ENCODE measurements at regions not wholly inside any gene's neighbourhood (a gene's known extent, or its start where the extent isn't known, plus 50 kb on each side); places are given as distances from the start of the nearest gene placed in this dataset.

DNA sequence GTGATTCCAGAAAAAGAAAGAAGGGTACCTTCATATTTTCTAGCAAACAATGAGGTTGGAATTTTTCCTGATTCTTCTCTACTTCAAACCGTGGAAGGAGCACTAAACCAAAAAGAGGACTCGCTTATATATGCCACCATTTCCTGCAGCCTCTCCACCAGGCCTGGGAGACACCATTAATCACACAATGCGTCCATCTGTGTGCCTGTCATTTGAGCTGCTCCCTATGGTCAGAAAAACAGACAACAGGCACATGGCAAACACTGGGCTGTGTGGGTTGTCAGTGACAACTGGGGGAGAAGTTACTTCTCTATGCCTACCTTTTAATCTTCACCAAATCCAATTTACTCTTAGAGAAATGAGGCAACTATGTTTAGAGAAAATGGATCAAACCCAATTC, 71.9 kb downstream of the NR2F2 start:
- DNase-seq (ENCODE audit: low read depth, low spot score) (no peak), FAIRE-seq (no peak)
- H3K4me2 ChIP-seq (ENCODE audit: insufficient read depth, low read length) = no peak overlapping the region
- H3K27ac ChIP-seq (ENCODE audit: insufficient read depth, low read depth, low read length) = no peak overlapping the region
- no peak overlapping the region for H3K9ac ChIP-seq (replicated peaks; ENCODE audit: extremely low read depth, insufficient read depth, low read length)
- intact Hi-C loops (cut with micrococcal nuclease) (no loop called here), dilution Hi-C loops (cut with MboI; ENCODE audit: extremely low pct_ligation_motif_present, low sequenced_read_pairs) (no loop called here)
- no peaks in the 10 kb centered on the region for H3K27me3 ChIP-seq (ENCODE audit: control insufficient read depth in 2 of 2, insufficient read depth in 2 of 2, low read length in 2 of 2)
- H3K9me1 ChIP-seq (replicated peaks; ENCODE audit: control insufficient read depth, extremely low read depth, insufficient read depth, low read length) = no peaks in the 10 kb centered on the region
- no peaks in the 10 kb centered on the region for H3K79me2 ChIP-seq (ENCODE audit: control insufficient read depth, insufficient read depth, low read length)
- ChIA-PET CTCF (interaction anchor here (1.5 kb wide), 1 partner anchor 61 kb away, joined by 4 read pairs; no protein-coding TSS in a partner anchor), POLR2A (no interaction called here)
- H2AFZ ChIP-seq (ENCODE audit: low read depth, low read length) = no peak overlapping the region
- no peaks in the 10 kb centered on the region for H3K9me3 ChIP-seq (replicated peaks; ENCODE audit: control insufficient read depth, insufficient read depth, low read length)
- BruUV-seq (replicated peaks) = no TSS peak
- no peaks in the 10 kb centered on the region for H3K36me3 ChIP-seq (ENCODE audit: control insufficient read depth in 2 of 2, extremely low read depth in 1 of 2, insufficient read depth in 2 of 2, low read length in 2 of 2)
- no peaks in the 10 kb centered on the region for H4K20me1 ChIP-seq (replicated peaks; ENCODE audit: control insufficient read depth, extremely low read depth, insufficient read depth, low read length)
- no peak overlapping the region for H3K4me3 ChIP-seq (replicated peaks in 1 of 3; ENCODE audit: insufficient read depth in 1 of 3, low read depth in 1 of 3, low read length in 3 of 3)
- TF ChIP-seq, protein P1, sequence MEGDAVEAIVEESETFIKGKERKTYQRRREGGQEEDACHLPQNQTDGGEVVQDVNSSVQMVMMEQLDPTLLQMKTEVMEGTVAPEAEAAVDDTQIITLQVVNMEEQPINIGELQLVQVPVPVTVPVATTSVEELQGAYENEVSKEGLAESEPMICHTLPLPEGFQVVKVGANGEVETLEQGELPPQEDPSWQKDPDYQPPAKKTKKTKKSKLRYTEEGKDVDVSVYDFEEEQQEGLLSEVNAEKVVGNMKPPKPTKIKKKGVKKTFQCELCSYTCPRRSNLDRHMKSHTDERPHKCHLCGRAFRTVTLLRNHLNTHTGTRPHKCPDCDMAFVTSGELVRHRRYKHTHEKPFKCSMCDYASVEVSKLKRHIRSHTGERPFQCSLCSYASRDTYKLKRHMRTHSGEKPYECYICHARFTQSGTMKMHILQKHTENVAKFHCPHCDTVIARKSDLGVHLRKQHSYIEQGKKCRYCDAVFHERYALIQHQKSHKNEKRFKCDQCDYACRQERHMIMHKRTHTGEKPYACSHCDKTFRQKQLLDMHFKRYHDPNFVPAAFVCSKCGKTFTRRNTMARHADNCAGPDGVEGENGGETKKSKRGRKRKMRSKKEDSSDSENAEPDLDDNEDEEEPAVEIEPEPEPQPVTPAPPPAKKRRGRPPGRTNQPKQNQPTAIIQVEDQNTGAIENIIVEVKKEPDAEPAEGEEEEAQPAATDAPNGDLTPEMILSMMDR (IDR thresholded peaks at IDR 0.05; ENCODE audit: extremely low read depth in 1 of 2, insufficient read depth in 1 of 2, low read depth in 1 of 2, low read length in 2 of 2) = no peak
- no peak for TF ChIP-seq POLR2A (IDR thresholded peaks at IDR 0.05; ENCODE audit: low read depth, low read length)
- TF ChIP-seq EZH2 (IDR thresholded peaks at IDR 0.05; ENCODE audit: borderline replicate concordance, low read depth, low read length, severe bottlenecking) = no peak
- H3K4me1 ChIP-seq (ENCODE audit: control insufficient read depth, extremely low read depth, insufficient read depth, low read length) = no peaks in the 10 kb centered on the region

DNA sequence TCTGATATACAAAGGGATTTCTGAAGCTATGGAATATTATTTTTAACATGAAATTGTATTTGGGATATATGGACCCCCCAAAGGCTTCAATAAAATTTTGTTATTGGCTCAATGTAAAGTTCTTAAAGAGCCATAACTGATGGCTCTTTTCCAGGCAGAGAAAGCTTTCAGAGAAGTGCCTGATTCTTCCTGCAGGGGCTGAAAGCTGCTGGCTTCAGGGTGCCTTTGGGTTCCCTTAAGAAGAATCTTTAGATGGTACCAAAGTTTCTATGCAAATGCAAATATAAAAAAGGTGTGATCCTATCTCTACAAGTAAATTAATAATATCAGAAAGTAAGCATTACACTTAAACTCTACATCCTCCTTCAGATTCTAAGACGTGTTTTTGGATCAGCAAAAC, 72.6 kb downstream of the NR2F2 start:
- H3K4me3 ChIP-seq (replicated peaks in 1 of 3; ENCODE audit: insufficient read depth in 1 of 3, low read depth in 1 of 3, low read length in 3 of 3) = no peak overlapping the region
- H3K4me1 ChIP-seq (ENCODE audit: control insufficient read depth, extremely low read depth, insufficient read depth, low read length) = no peaks in the 10 kb centered on the region
- no peak overlapping the region for H3K27ac ChIP-seq (ENCODE audit: insufficient read depth, low read depth, low read length)
- TF ChIP-seq GATA2 (IDR thresholded peaks at IDR 0.05; ENCODE audit: insufficient read depth, insufficient read length, low read depth, low read length) = no peak
- TF ChIP-seq POLR2A (IDR thresholded peaks at IDR 0.05; ENCODE audit: low read depth, low read length) = no peak
- TF ChIP-seq JUN (IDR thresholded peaks at IDR 0.05; ENCODE audit: borderline replicate concordance, insufficient read depth, insufficient read length, low read depth) = no peak
- TF ChIP-seq, protein P2, sequence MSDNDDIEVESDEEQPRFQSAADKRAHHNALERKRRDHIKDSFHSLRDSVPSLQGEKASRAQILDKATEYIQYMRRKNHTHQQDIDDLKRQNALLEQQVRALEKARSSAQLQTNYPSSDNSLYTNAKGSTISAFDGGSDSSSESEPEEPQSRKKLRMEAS (IDR thresholded peaks at IDR 0.05; ENCODE audit: insufficient read depth, insufficient read length) = no peak
- no peak for TF ChIP-seq MYC (IDR thresholded peaks at IDR 0.05; ENCODE audit: low read depth, low read length)
- no peak for TF ChIP-seq POLR2AphosphoS5 (IDR thresholded peaks at IDR 0.05; ENCODE audit: insufficient read depth, low read depth, low read length)
- TF ChIP-seq EZH2 (IDR thresholded peaks at IDR 0.05; ENCODE audit: borderline replicate concordance, low read depth, low read length, severe bottlenecking) = no peak
- TF ChIP-seq, protein P1 (IDR thresholded peaks at IDR 0.05; ENCODE audit: extremely low read depth in 1 of 2, insufficient read depth in 1 of 2, low read depth in 1 of 2, low read length in 2 of 2) = no peak
- no peak for TF ChIP-seq FOS (IDR thresholded peaks at IDR 0.05; ENCODE audit: borderline replicate concordance, insufficient read depth, low read length)
- no peak for FAIRE-seq
- no peak overlapping the region for H2AFZ ChIP-seq (ENCODE audit: low read depth, low read length)
- BruUV-seq (replicated peaks) = no TSS peak
- no peaks in the 10 kb centered on the region for H4K20me1 ChIP-seq (replicated peaks; ENCODE audit: control insufficient read depth, extremely low read depth, insufficient read depth, low read length)
- H3K79me2 ChIP-seq (ENCODE audit: control insufficient read depth, insufficient read depth, low read length) = no peaks in the 10 kb centered on the region
- H3K36me3 ChIP-seq (ENCODE audit: control insufficient read depth in 2 of 2, extremely low read depth in 1 of 2, insufficient read depth in 2 of 2, low read length in 2 of 2) = no peaks in the 10 kb centered on the region
- ChIA-PET CTCF (interaction anchor here (1.3 to 1.5 kb wide), 2 partner anchors 14 to 60 kb away, joined by 4 read pairs; no protein-coding TSS in a partner anchor), POLR2A (no interaction called here)
- peaks cover 1 to 3% of the 10 kb centered on the region in 2 experiments for H3K27me3 ChIP-seq (ENCODE audit: control insufficient read depth in 2 of 2, insufficient read depth in 2 of 2, low read length in 2 of 2)
- DNase-seq (ENCODE audit: low read depth, low spot score) = no peak
- no peak overlapping the region for H3K4me2 ChIP-seq (ENCODE audit: insufficient read depth, low read length)
- dilution Hi-C loops (cut with MboI; ENCODE audit: extremely low pct_ligation_motif_present, low sequenced_read_pairs) = no loop called here
- H3K9me3 ChIP-seq (replicated peaks; ENCODE audit: control insufficient read depth, insufficient read depth, low read length) = no peaks in the 10 kb centered on the region
- no peaks in the 10 kb centered on the region for H3K9me1 ChIP-seq (replicated peaks; ENCODE audit: control insufficient read depth, extremely low read depth, insufficient read depth, low read length)
- H3K9ac ChIP-seq (replicated peaks; ENCODE audit: extremely low read depth, insufficient read depth, low read length) = no peak overlapping the region
- intact Hi-C loops (cut with micrococcal nuclease) = no loop called here

Data from endothelial cell of umbilical vein (primary cell).